Superior temporal gyrus (tissue), 1 donor: ENCODE measurements at regions not wholly inside any gene's neighbourhood (a gene's known extent, or its start where the extent isn't known, plus 50 kb on each side); places are given as distances from the start of the nearest gene placed in this dataset.
A peak's percentile ranks its signal among the peaks of the same experiment; 100 is the strongest.
"Not testable (repeated sequence)": the region's sequence is repeated elsewhere in the genome, so short reads cannot be mapped to it uniquely, and the experiment has no call there.

Experiments
- DNase-seq: peaks from one replicate; pipeline ENCODE4 v3.0.0-alpha.2; 2016; ENCODE audit errors: extremely low spot score

- peak; percentile 37 for DNase-seq
These were observed 387.9 kb downstream of the DAD1 start for GRCh38 chr14:22200977-22201605.

DNA sequence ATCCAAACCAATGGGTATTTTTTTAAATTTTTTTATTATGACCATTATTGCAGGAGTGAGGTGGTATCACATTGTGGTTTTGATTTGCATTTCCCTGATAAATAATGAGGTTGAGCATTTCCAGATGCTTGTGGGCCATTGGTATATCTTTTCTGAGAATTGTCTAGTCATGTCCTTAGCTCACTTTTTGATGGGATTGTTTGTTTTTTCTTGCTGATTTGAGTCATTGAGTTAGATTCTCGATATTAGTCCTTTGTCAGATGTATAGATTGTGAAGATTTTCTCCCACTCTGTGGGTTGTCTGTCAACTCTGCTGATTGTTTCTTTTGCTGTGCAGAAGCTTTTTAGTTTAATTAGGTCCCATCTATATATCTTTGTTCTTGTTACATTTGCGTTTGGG is 388.9 kb downstream of the DAD1 start:
- not testable (repeated sequence) for DNase-seq

- no peak for DNase-seq
These were observed 394.4 kb downstream of the DAD1 start for GRCh38 chr14:22194664-22195063.

DNA sequence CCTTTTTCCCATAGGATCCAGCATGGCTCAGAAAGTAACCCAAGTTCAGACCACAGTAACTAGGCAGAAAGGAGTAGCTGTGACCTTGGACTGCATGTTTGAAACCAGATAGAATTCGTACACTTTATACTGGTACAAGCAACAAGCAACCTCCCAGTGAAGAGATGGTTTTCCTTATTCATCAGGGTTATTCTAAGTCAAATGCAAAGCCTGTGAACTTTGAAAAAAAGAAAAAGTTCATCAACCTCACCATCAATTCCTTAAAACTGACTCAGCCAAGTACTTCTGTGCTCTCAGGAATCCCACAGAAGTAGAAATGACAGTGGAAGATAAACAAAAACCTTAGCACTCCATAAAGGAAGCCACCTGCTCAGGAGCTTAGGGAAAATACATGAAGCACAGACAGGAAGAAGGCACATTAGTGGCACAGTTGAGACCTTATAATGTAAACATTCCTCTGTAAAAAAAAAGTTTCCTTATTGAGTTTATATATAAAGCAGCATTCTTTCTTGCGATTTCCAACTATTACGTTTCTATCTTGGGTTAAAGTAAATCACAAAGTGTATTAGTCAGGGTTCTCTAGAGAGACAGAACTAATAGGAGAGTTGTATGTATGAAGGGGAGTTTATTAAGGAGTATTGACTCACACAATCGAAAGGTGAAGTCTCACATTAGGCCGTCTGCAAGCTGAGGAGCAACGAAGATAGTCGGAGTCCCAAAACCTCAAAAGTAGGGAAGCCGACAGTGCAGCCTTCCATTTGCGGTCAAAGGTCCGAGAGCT is 398.4 kb downstream of the DAD1 start:
- DNase-seq: no peak

GRCh38 chr14:22189881-22190280 is 399.1 kb downstream of the DAD1 start:
- DNase-seq: no peak

- DNase-seq: no peak
These were observed 400.7 kb downstream of the DAD1 start for GRCh38 chr14:22188318-22188717.

DNA sequence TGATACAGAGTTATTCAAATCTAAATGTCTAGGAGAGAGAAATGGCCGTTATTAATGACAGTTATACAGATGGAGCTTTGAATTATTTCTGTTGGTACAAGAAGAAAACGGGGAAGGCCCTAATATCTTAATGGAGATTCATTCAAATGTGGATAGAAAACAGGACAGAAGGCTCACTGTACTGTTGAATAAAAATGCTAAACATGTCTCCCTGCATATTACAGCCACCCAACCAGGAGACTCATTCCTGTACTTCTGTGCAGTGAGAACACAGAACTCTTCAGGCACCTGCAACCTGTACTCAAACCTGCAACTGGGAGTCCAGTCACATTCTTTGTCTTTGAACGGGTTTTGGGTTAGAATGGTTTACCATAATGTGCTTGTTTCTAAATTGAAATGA is 403.2 kb downstream of the DAD1 start:
- no peak for DNase-seq

DNA sequence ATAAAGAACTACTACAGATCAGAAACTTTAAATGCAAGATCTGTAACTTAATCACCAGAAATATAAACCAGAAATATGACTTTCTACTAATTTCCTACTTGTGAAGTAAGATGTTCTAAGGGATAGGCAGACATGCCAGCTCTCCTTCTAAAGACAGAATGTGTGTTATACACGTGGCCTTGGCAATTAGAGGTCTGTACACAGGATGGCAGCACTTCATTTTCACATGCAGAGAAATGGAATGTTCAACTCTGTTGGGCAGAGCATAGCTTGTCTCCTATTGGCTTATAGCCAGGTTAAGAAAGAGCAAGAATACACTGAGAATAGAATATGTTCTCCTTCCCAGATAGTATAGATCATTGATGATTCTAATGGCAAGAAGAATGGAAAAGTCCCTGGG is 403.8 kb downstream of the DAD1 start:
- DNase-seq: no peak

GRCh38 chr14:22184830-22185168 is 404.2 kb downstream of the DAD1 start:
- no peak for DNase-seq

- DNase-seq: no peak
These were observed 404.7 kb downstream of the DAD1 start for GRCh38 chr14:22184157-22184829.

DNA sequence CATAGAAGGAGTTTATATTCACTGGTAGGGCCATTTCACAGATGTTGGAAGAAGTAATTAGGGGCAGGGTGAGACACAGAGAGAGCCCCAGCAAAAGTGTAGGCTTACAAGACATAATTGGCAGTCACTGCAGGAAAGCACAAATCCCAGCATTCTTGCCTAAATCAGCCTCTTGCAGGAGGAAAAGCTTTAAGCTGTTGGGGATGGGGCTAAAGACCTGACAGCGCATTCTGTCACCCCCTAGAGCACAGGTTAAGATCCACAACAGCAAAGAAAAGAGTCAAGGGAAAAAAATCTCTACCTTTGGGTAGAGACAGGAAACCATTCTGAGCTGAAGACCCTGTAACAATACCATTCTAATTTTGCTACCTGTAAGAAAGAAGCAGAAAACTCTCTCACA is 409.0 kb downstream of the DAD1 start:
- DNase-seq: no peak

DNA sequence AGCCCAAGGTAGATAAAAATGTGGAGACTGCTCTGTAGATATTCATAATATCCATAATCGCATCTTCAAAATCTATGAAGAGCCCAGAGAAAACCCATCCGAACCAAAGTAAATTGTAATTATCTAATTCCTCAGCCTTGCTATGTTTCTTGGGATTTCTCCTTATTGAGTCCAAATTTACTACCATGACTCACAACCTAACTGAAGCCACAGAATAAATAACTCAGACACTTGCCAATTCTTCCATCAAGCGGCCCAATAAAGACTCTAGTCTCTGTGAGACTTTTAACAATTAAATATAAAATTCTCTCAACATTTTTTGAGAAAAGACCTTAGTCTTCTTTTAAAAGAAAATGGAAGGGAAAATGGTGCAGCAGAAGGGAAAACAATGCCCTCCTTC is 409.8 kb downstream of the DAD1 start:
- DNase-seq: no peak

GRCh38 chr14:22178333-22178839 is 410.6 kb downstream of the DAD1 start:
- DNase-seq: no peak

GRCh38 chr14:22177870-22178269 is 411.2 kb downstream of the DAD1 start:
- no peak for DNase-seq

DNA sequence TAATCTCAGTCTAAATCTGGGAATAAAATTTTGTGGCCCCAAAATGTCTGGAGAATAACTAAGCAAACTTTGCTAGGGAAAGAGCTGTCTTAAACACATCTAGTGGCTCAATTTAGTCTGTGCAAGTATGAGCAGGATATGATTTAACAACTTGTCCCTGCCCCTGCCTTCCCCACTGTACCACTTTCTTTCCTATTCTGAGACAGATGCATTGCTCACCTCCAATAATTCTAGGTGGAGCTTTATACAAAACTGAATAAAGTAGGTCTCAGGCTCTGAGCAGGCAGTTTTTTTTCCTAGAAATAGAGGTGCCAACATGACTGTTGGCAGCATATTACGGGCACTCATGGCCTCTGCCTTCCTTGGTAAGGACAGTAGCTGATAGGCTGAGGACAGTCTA is 412.1 kb downstream of the DAD1 start:
- no peak for DNase-seq

DNA sequence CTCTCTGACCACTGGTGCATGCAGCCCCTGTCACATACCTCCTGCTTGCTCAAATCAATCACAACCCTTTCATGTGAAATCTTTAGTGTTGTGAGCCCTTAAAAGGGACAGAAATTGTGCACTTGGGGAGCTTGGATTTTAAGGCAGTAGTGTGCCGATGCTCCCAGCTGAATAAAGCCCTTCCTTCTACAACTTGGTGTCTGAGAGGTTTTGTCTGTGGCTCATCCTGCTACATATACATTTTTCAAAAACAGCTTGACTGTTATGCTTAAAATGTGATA is 413.8 kb downstream of the DAD1 start:
- not testable (repeated sequence) for DNase-seq

DNA sequence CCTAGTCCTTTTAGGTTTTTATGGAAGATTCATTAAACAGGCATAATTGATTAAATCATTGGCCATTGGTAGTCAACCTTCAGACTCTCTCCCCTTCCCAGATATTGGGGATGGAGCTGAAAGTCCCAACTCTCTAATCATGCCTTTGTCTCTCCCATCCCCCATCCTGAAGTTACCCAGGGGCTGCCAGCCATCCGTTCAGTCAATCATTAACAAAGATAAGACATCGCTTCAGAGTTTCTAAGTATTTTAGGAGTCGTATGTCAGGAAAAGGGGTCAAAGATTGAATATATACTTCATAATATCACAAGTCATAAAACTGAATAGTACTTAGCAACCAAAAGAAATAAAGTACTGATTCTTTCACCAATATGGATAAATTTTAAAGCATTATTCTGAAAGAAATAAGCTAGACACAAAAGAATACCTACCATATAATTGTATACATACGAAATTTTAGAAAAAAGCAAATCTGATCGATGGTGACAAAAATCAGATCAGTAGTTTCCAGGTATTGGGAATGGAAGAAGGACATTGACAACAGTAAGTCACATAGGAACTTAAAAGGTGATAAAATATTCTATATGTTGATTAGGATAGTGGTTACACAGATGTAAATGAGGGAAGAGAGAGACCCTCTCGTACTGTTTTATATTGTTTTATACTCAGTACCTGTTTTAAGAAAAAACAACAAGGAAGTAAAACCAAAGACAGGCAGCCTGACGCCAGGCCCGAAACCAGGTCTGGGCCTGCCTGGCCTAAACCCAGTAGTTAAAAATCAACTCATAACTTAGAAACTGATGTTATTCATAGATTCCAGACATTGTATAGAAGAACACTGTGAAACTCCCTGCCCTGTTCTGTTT is 414.4 kb downstream of the DAD1 start:
- DNase-seq: no peak

GRCh38 chr14:22168092-22168955 is 420.7 kb downstream of the DAD1 start:
- DNase-seq: no peak

DNA sequence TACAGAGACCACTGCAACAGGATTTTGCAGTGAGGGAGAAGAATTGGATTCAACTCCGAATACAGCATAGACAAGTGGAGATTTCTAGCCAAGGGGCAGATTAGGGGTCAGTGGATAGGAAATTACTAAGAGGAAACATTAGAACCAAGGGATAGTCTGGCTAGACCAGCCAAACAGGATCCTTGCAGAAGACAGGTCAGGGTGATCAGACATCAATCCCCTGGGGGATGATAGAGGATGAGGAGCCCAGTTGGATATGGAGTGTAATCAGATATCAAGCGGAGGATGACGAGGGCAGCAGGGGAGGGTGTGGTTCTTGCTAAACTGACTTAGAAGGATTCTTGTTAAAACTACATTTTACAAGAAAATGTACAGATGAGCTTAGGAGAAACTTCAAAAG is 424.4 kb downstream of the DAD1 start:
- DNase-seq: no peak

DNA sequence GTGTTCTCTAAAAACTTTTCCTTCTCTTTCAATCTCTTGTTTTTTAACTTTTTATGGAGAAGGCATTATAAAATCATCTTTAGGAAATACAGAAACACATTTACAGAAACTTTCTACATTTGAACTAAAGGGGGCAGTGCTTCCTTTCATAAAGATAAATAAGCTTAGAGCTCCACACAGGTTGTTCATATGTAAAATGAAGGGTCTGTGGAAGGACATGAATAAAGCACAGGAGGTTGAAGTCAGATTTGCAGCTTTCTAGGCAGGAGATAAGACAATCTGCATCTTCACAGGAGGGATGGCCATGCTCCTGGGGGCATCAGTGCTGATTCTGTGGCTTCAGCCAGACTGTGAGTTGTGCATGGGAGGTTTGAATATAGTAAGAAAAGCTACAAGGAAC is 426.0 kb downstream of the DAD1 start:
- no peak for DNase-seq

DNA sequence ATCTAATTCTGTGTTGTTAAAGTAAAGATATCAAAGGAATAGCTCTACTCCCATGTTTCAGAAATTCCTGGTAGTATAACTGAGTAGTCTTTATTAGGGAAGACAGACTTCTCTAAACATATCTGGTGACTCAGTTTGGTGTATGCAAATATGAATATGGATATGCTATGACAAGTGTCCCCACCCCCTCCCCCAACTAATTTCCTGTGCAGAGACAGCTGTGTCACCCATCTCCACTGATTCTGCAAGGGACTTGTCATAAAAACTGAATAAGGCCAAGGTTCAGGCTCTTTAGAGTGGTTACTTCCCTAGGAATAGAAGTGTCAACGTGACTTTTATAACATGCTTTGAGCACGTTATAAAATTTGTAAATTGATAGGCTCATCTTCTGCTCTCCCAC is 429.1 kb downstream of the DAD1 start:
- DNase-seq: no peak
